ENCODE measurements at regions not wholly inside any gene's neighbourhood (a gene's known extent, or its start where the extent isn't known, plus 50 kb on each side); places are given as distances from the start of the nearest gene placed in this dataset.

GRCh38 chr13:78743973-78744372 is 85.0 kb upstream of the OBI1 start:
- no peak for TF ChIP-seq CTCF (IDR thresholded peaks at IDR 0.05)
- TF ChIP-seq POLR2A (IDR thresholded peaks at IDR 0.05) = no peak

Measured in adrenal gland (tissue), 5 donors.